BLaER1 (cell line): ENCODE measurements at regions not wholly inside any gene's neighbourhood (a gene's known extent, or its start where the extent isn't known, plus 50 kb on each side); places are given as distances from the start of the nearest gene placed in this dataset.
A peak's percentile ranks its signal among the peaks of the same experiment; 100 is the strongest.

ENCODE experiments used
- H3K27ac ChIP-seq: shearing (Covaris generic); formaldehyde crosslinking; 2 replicates; pipeline ENCODE4 v1.8.1; 2022
- H3K27me3 ChIP-seq: shearing (Covaris generic); formaldehyde crosslinking; 2 replicates; pipeline ENCODE4 v1.8.1; 2022
- H3K36me3 ChIP-seq: shearing (Covaris generic); formaldehyde crosslinking; 2 replicates; pipeline ENCODE4 v1.8.1; 2022
- H3K4me1 ChIP-seq: shearing (Covaris generic); formaldehyde crosslinking; 2 replicates; pipeline ENCODE4 v1.8.1; 2022
- H3K4me2 ChIP-seq: shearing (Covaris generic); formaldehyde crosslinking; 2 replicates; pipeline ENCODE4 v1.8.1; 2022
- H3K4me3 ChIP-seq: shearing (Covaris generic); formaldehyde crosslinking; 2 replicates; pipeline ENCODE4 v1.8.1; 2022
- H3K9ac ChIP-seq: shearing (Covaris generic); formaldehyde crosslinking; 2 replicates; pipeline ENCODE4 v1.8.1; 2022
- H3K9me3 ChIP-seq: shearing (Covaris generic); formaldehyde crosslinking; 2 replicates; pipeline ENCODE4 v1.8.1; 2022
- H4K20me1 ChIP-seq: shearing (Covaris generic); formaldehyde crosslinking; 2 replicates; pipeline ENCODE4 v1.8.1; 2022
- Cebpa-rat ChIP-seq: shearing (Covaris generic); IDR thresholded peaks from 2 replicates; pipeline ENCODE4 v1.8.1; 2022

- no peak for TF ChIP-seq Cebpa-rat
Observed at GRCh38 chr15:31455499-31455898, 128.9 kb downstream of the KLF13 start.

GRCh38 chr15:31456354-31457060 lies 129.9 kb downstream of the KLF13 start:
- no peak for TF ChIP-seq Cebpa-rat
- Histone ChIP-seq H3K36me3 (no peaks in the 10 kb centered on the region), H3K27ac (no peak overlapping the region), H3K9ac (no peak overlapping the region), H3K4me1 (peaks cover 70% of the 10 kb centered on the region), H3K4me2 (no peak overlapping the region), H3K27me3 (no peaks in the 10 kb centered on the region), H3K4me3 (no peak overlapping the region), H3K9me3 (peaks cover 28% of the 10 kb centered on the region), H4K20me1 (no peaks in the 10 kb centered on the region)

More at GRCh38 chr15:31455499-31455898, 128.9 kb downstream of the KLF13 start:
- no peak overlapping the region for H3K27ac ChIP-seq
- H4K20me1 ChIP-seq: no peaks in the 10 kb centered on the region
- H3K36me3 ChIP-seq: no peaks in the 10 kb centered on the region
- H3K4me1 ChIP-seq: peaks cover 60% of the 10 kb centered on the region
- no peaks in the 10 kb centered on the region for H3K27me3 ChIP-seq
- H3K9ac ChIP-seq: no peak overlapping the region
- peak overlapping the region; percentile 23 for H3K4me2 ChIP-seq
- H3K9me3 ChIP-seq: peaks cover 22% of the 10 kb centered on the region
- no peak overlapping the region for H3K4me3 ChIP-seq

GRCh38 chr15:31457161-31457560 lies 130.5 kb downstream of the KLF13 start:
- H3K4me1 ChIP-seq: peaks cover 77% of the 10 kb centered on the region
- H3K4me2 ChIP-seq: no peak overlapping the region
- H3K9me3 ChIP-seq: peaks cover 28% of the 10 kb centered on the region
- H3K36me3 ChIP-seq: no peaks in the 10 kb centered on the region
- H3K27me3 ChIP-seq: no peaks in the 10 kb centered on the region
- H3K4me3 ChIP-seq: no peak overlapping the region
- no peak overlapping the region for H3K9ac ChIP-seq
- no peaks in the 10 kb centered on the region for H4K20me1 ChIP-seq
- no peak for TF ChIP-seq Cebpa-rat
- no peak overlapping the region for H3K27ac ChIP-seq

GRCh38 chr15:31457631-31458526 lies 131.2 kb downstream of the KLF13 start:
- peak overlapping the region; percentile 15; the same call in 1 of the 2 replicates for H3K4me2 ChIP-seq
- no peak overlapping the region for H3K27ac ChIP-seq
- peaks cover 27% of the 10 kb centered on the region for H3K9me3 ChIP-seq
- no peak overlapping the region for H3K4me3 ChIP-seq
- TF ChIP-seq Cebpa-rat: no peak
- H3K36me3 ChIP-seq: no peaks in the 10 kb centered on the region
- H4K20me1 ChIP-seq: no peaks in the 10 kb centered on the region
- H3K4me1 ChIP-seq: peaks cover 78% of the 10 kb centered on the region
- no peaks in the 10 kb centered on the region for H3K27me3 ChIP-seq
- H3K9ac ChIP-seq: no peak overlapping the region

- no peak overlapping the region for H3K4me3 ChIP-seq
- no peaks in the 10 kb centered on the region for H3K36me3 ChIP-seq
- H4K20me1 ChIP-seq: no peaks in the 10 kb centered on the region
- peaks cover 78% of the 10 kb centered on the region for H3K4me1 ChIP-seq
- H3K27ac ChIP-seq: no peak overlapping the region
- H3K9ac ChIP-seq: no peak overlapping the region
- H3K9me3 ChIP-seq: peaks cover 17% of the 10 kb centered on the region
- no peaks in the 10 kb centered on the region for H3K27me3 ChIP-seq
- peak overlapping the region; percentile 48 for H3K4me2 ChIP-seq
- TF ChIP-seq Cebpa-rat: no peak
Observed at GRCh38 chr15:31458596-31459399, 132.2 kb downstream of the KLF13 start.

- peak overlapping the region; percentile 48 for H3K4me2 ChIP-seq
- no peak overlapping the region for H3K9ac ChIP-seq
- H3K4me1 ChIP-seq: peaks cover 84% of the 10 kb centered on the region
- H3K9me3 ChIP-seq: peaks cover 14% of the 10 kb centered on the region
- no peak overlapping the region for H3K4me3 ChIP-seq
- no peak for TF ChIP-seq Cebpa-rat
- no peaks in the 10 kb centered on the region for H3K36me3 ChIP-seq
- H3K27me3 ChIP-seq: no peaks in the 10 kb centered on the region
- no peaks in the 10 kb centered on the region for H4K20me1 ChIP-seq
- H3K27ac ChIP-seq: no peak overlapping the region
Observed at GRCh38 chr15:31459400-31459748, 132.7 kb downstream of the KLF13 start.

GRCh38 chr15:31461375-31461774 lies 134.7 kb downstream of the KLF13 start:
- Histone ChIP-seq H3K36me3 (no peaks in the 10 kb centered on the region), H3K9ac (no peak overlapping the region), H4K20me1 (no peaks in the 10 kb centered on the region), H3K27ac (no peak overlapping the region), H3K4me2 (peak overlapping the region; percentile 49; the same call in 1 of the 2 replicates), H3K4me3 (no peak overlapping the region), H3K4me1 (peaks cover 79% of the 10 kb centered on the region), H3K27me3 (no peaks in the 10 kb centered on the region), H3K9me3 (peaks cover 6% of the 10 kb centered on the region; the same call in 1 of the 2 replicates)
- no peak for TF ChIP-seq Cebpa-rat

GRCh38 chr15:31461911-31462480 lies 135.4 kb downstream of the KLF13 start:
- no peaks in the 10 kb centered on the region for H3K27me3 ChIP-seq
- H3K9me3 ChIP-seq: peaks cover 6% of the 10 kb centered on the region; the same call in 1 of the 2 replicates
- peaks cover 73% of the 10 kb centered on the region for H3K4me1 ChIP-seq

GRCh38 chr15:31463521-31464102 lies 137.0 kb downstream of the KLF13 start:
- no peak for TF ChIP-seq Cebpa-rat
- no peak overlapping the region for H3K4me3 ChIP-seq
- H3K9me3 ChIP-seq: peaks cover 6% of the 10 kb centered on the region; the same call in 1 of the 2 replicates
- no peaks in the 10 kb centered on the region for H4K20me1 ChIP-seq
- H3K9ac ChIP-seq: no peak overlapping the region
- H3K4me1 ChIP-seq: peaks cover 69% of the 10 kb centered on the region
- no peaks in the 10 kb centered on the region for H3K36me3 ChIP-seq
- peak overlapping the region; percentile 68 for H3K4me2 ChIP-seq
- no peaks in the 10 kb centered on the region for H3K27me3 ChIP-seq
- H3K27ac ChIP-seq: no peak overlapping the region

More at GRCh38 chr15:31461911-31462480, 135.4 kb downstream of the KLF13 start:
- no peak for TF ChIP-seq Cebpa-rat
- no peaks in the 10 kb centered on the region for H4K20me1 ChIP-seq
- H3K27ac ChIP-seq: no peak overlapping the region
- peak overlapping the region; percentile 49 for H3K4me2 ChIP-seq
- H3K9ac ChIP-seq: no peak overlapping the region
- H3K36me3 ChIP-seq: no peaks in the 10 kb centered on the region
- H3K4me3 ChIP-seq: no peak overlapping the region
